NT2/D1 (cell line): ENCODE measurements at regions not wholly inside any gene's neighbourhood (a gene's known extent, or its start where the extent isn't known, plus 50 kb on each side); places are given as distances from the start of the nearest gene placed in this dataset.

ENCODE experiments used
- SUZ12 ChIP-seq: IDR thresholded peaks from 2 replicates; pipeline ENCODE4 v1.6.1; 2011; ENCODE audit not compliant: insufficient read length, insufficient read depth; ENCODE audit errors: extremely low read depth
- YY1 ChIP-seq: IDR thresholded peaks from 2 replicates; pipeline ENCODE4 v1.6.1; 2011; ENCODE audit not compliant: insufficient read length, insufficient read depth
- ZNF274 ChIP-seq: IDR thresholded peaks from 2 replicates; pipeline ENCODE4 v1.6.1; 2011; ENCODE audit warnings: mild to moderate bottlenecking, low read depth, low read length

GRCh38 chr6:4304927-4305455 is 169.6 kb upstream of the ECI2 start:
- TF ChIP-seq ZNF274 (no peak), YY1 (no peak), SUZ12 (no peak)
